LNCAP (cell line): ENCODE measurements at regions not wholly inside any gene's neighbourhood (a gene's known extent, or its start where the extent isn't known, plus 50 kb on each side); places are given as distances from the start of the nearest gene placed in this dataset.

Experiments
- CTCF ChIP-seq: fragments of 450-650 bp; IDR thresholded peaks from 2 replicates; pipeline ENCODE4 v1.5.1; 2017; ENCODE audit warnings: mild to moderate bottlenecking

GRCh38 chr1:5646486-5647149 is 345.6 kb downstream of the NPHP4 start:
- no peak for TF ChIP-seq CTCF

- TF ChIP-seq CTCF = no peak
These were observed 346.3 kb downstream of the NPHP4 start for GRCh38 chr1:5645929-5646328.

- TF ChIP-seq CTCF = no peak
These were observed 347.2 kb downstream of the NPHP4 start for GRCh38 chr1:5645135-5645399.

- TF ChIP-seq CTCF = no peak
These were observed 347.7 kb downstream of the NPHP4 start for GRCh38 chr1:5644281-5645134.

GRCh38 chr1:5643360-5644107 is 348.7 kb downstream of the NPHP4 start:
- no peak for TF ChIP-seq CTCF

- TF ChIP-seq CTCF = no peak; the same call in 1 of the 2 replicates
These were observed 351.4 kb downstream of the NPHP4 start for GRCh38 chr1:5640845-5641244.

- no peak for TF ChIP-seq CTCF
These were observed 353.0 kb downstream of the NPHP4 start for GRCh38 chr1:5639106-5639722.
